Neural progenitor cell (in vitro differentiated cells): ENCODE measurements at regions not wholly inside any gene's neighbourhood (a gene's known extent, or its start where the extent isn't known, plus 50 kb on each side); places are given as distances from the start of the nearest gene placed in this dataset.

Experiments used
- DNase-seq: peaks from one replicate; pipeline ENCODE4 v3.0.0-alpha.2; 2016; ENCODE audit warnings: low spot score
- H2AFZ ChIP-seq: fragments of 200-600 bp; sonication (generic); replicated peaks from 2 replicates; pipeline ENCODE4 v1.6.1; 2016; ENCODE audit warnings: antibody characterized with exemption
- H3F3A ChIP-seq: fragments of 200-600 bp; sonication (generic); 2 replicates; pipeline ENCODE4 v1.6.1; 2016; ENCODE audit warnings: antibody characterized with exemption, low read depth
- H3K27ac ChIP-seq: fragments of 200-600 bp; sonication (generic); 2 replicates; pipeline ENCODE4 v1.5.1; 2016; ENCODE audit warnings: mild to moderate bottlenecking
- H3K27me3 ChIP-seq: fragments of 200-600 bp; sonication (generic); 2 replicates; pipeline ENCODE4 v1.6.1; 2016; ENCODE audit warnings: mild to moderate bottlenecking, moderate library complexity
- H3K36me3 ChIP-seq: fragments of 200-600 bp; sonication (generic); 2 replicates; pipeline ENCODE4 v1.5.1; 2016
- H3K4me1 ChIP-seq: fragments of 200-600 bp; sonication (generic); 2 replicates; pipeline ENCODE4 v1.6.1; 2016; ENCODE audit warnings: mixed run types
- H3K4me2 ChIP-seq: fragments of 200-600 bp; sonication (generic); 2 replicates; pipeline ENCODE4 v1.6.1; 2016
- H3K4me3 ChIP-seq: fragments of 200-600 bp; sonication (generic); 2 replicates; pipeline ENCODE4 v1.5.1; 2016
- H3K79me2 ChIP-seq: fragments of 200-600 bp; sonication (generic); 2 replicates; pipeline ENCODE4 v1.6.1; 2016; ENCODE audit warnings: low read depth
- H3K9ac ChIP-seq: fragments of 200-600 bp; sonication (generic); 2 replicates; pipeline ENCODE4 v1.6.1; 2016
- H3K9me3 ChIP-seq: fragments of 200-600 bp; sonication (generic); 2 replicates; pipeline ENCODE4 v1.5.1; 2016; ENCODE audit warnings: low read depth
- H4K20me1 ChIP-seq: fragments of 200-600 bp; sonication (generic); 2 replicates; pipeline ENCODE4 v1.6.1; 2016; ENCODE audit warnings: low read depth
- H3K27ac Mint-ChIP-seq: 3 replicates; pipeline ENCODE4 v1.8.0; 2021; ENCODE audit warnings: mixed read lengths
- H3K27me3 Mint-ChIP-seq: 2 replicates; pipeline ENCODE4 v1.8.0; 2022; ENCODE audit warnings: low read depth, mild to moderate bottlenecking, inconsistent platforms, moderate library complexity, mixed read lengths; ENCODE audit not compliant: insufficient read depth
- H3K36me3 Mint-ChIP-seq: 3 replicates; pipeline ENCODE4 v1.8.0; 2021; ENCODE audit warnings: mixed read lengths
- H3K4me1 Mint-ChIP-seq: 3 replicates; pipeline ENCODE4 v1.8.0; 2021; ENCODE audit warnings: mixed read lengths
- H3K4me3 Mint-ChIP-seq: 3 replicates; pipeline ENCODE4 v1.8.0; 2021; ENCODE audit warnings: mild to moderate bottlenecking, moderate library complexity, mixed read lengths
- H3K9me3 Mint-ChIP-seq: 3 replicates; pipeline ENCODE4 v1.8.0; 2020; ENCODE audit warnings: mixed read lengths
- CTCF ChIP-seq: fragments of 200-600 bp; sonication (generic); IDR thresholded peaks from 2 replicates; pipeline ENCODE4 v1.5.1; 2017; ENCODE audit warnings: antibody characterized with exemption, mild to moderate bottlenecking
- EZH2 ChIP-seq: fragments of 200-600 bp; sonication (generic); IDR thresholded peaks from 2 replicates; pipeline ENCODE4 v1.6.1; 2017; ENCODE audit warnings: antibody characterized with exemption, mild to moderate bottlenecking, moderate library complexity
- EZH2phosphoT487 ChIP-seq: fragments of 200-600 bp; sonication (generic); IDR thresholded peaks from 2 replicates; pipeline ENCODE4 v1.6.1; 2017; ENCODE audit warnings: antibody characterized with exemption

GRCh38 chr3:64805978-64806377, 118.2 kb upstream of the ADAMTS9 start:
- Histone ChIP-seq H3K4me1 (no peaks in the 10 kb centered on the region), H3K36me3 (no peaks in the 10 kb centered on the region), H3F3A (no peaks in the 10 kb centered on the region), H3K27ac (no peak overlapping the region), H3K9me3 (no peaks in the 10 kb centered on the region), H3K79me2 (no peaks in the 10 kb centered on the region), H3K4me2 (no peak overlapping the region), H3K9ac (no peak overlapping the region), H2AFZ (no peak overlapping the region), H4K20me1 (no peaks in the 10 kb centered on the region), H3K27me3 (no peaks in the 10 kb centered on the region), H3K4me3 (no peak overlapping the region)
- no peaks in the 10 kb centered on the region for H3K9me3 Mint-ChIP-seq
- no peak for DNase-seq
- H3K27me3 Mint-ChIP-seq: peaks cover 2% of the 10 kb centered on the region
- H3K36me3 Mint-ChIP-seq: no peaks in the 10 kb centered on the region
- H3K27ac Mint-ChIP-seq: no peak overlapping the region
- H3K4me1 Mint-ChIP-seq: no peaks in the 10 kb centered on the region
- no peak overlapping the region for H3K4me3 Mint-ChIP-seq
- TF ChIP-seq CTCF (no peak), EZH2phosphoT487 (no peak), EZH2 (no peak)

GRCh38 chr3:64805248-64805647, 117.4 kb upstream of the ADAMTS9 start:
- TF ChIP-seq CTCF: no peak
- TF ChIP-seq EZH2: no peak
- TF ChIP-seq EZH2phosphoT487: no peak
- Histone ChIP-seq H3K4me2 (no peak overlapping the region), H4K20me1 (no peaks in the 10 kb centered on the region), H3K4me1 (no peaks in the 10 kb centered on the region), H2AFZ (no peak overlapping the region), H3K79me2 (no peaks in the 10 kb centered on the region), H3K36me3 (no peaks in the 10 kb centered on the region), H3F3A (no peaks in the 10 kb centered on the region), H3K27ac (no peak overlapping the region), H3K9me3 (no peaks in the 10 kb centered on the region), H3K27me3 (no peaks in the 10 kb centered on the region), H3K4me3 (no peak overlapping the region), H3K9ac (no peak overlapping the region)
- Mint-ChIP-seq H3K36me3 (no peaks in the 10 kb centered on the region), H3K4me1 (no peaks in the 10 kb centered on the region), H3K27ac (no peak overlapping the region), H3K4me3 (no peak overlapping the region), H3K27me3 (peaks cover 2% of the 10 kb centered on the region), H3K9me3 (no peaks in the 10 kb centered on the region)
- DNase-seq: no peak

- Histone ChIP-seq H3K9me3 (no peaks in the 10 kb centered on the region), H3F3A (no peaks in the 10 kb centered on the region), H3K36me3 (no peaks in the 10 kb centered on the region), H3K9ac (no peak overlapping the region), H3K4me3 (no peak overlapping the region), H3K4me1 (no peaks in the 10 kb centered on the region), H3K79me2 (no peaks in the 10 kb centered on the region), H3K27me3 (no peaks in the 10 kb centered on the region), H2AFZ (no peak overlapping the region), H3K27ac (no peak overlapping the region), H3K4me2 (no peak overlapping the region), H4K20me1 (no peaks in the 10 kb centered on the region)
- DNase-seq: no peak
- Mint-ChIP-seq H3K27ac (no peak overlapping the region), H3K4me3 (no peak overlapping the region), H3K27me3 (peaks cover 2% of the 10 kb centered on the region), H3K4me1 (no peaks in the 10 kb centered on the region), H3K36me3 (peaks cover 2% of the 10 kb centered on the region), H3K9me3 (no peaks in the 10 kb centered on the region)
- TF ChIP-seq EZH2 (no peak), EZH2phosphoT487 (no peak), CTCF (no peak)
Observed at GRCh38 chr3:64803469-64803868, 115.7 kb upstream of the ADAMTS9 start.

- Mint-ChIP-seq H3K27me3 (peaks cover 2% of the 10 kb centered on the region), H3K4me3 (no peak overlapping the region), H3K27ac (no peak overlapping the region), H3K9me3 (no peaks in the 10 kb centered on the region), H3K36me3 (peaks cover 2% of the 10 kb centered on the region), H3K4me1 (peaks cover 4% of the 10 kb centered on the region)
- Histone ChIP-seq H3F3A (no peaks in the 10 kb centered on the region), H3K4me3 (no peak overlapping the region), H4K20me1 (no peaks in the 10 kb centered on the region), H3K27ac (no peak overlapping the region), H3K4me2 (no peak overlapping the region), H3K9ac (no peak overlapping the region), H3K9me3 (no peaks in the 10 kb centered on the region), H3K27me3 (no peaks in the 10 kb centered on the region), H3K4me1 (no peaks in the 10 kb centered on the region), H2AFZ (no peak overlapping the region), H3K79me2 (no peaks in the 10 kb centered on the region), H3K36me3 (no peaks in the 10 kb centered on the region)
- no peak for DNase-seq
- TF ChIP-seq EZH2: no peak
- no peak for TF ChIP-seq EZH2phosphoT487
- TF ChIP-seq CTCF: no peak
Observed at GRCh38 chr3:64802460-64802859, 114.7 kb upstream of the ADAMTS9 start.
